NB4 (cell line): ENCODE measurements at regions not wholly inside any gene's neighbourhood (a gene's known extent, or its start where the extent isn't known, plus 50 kb on each side); places are given as distances from the start of the nearest gene placed in this dataset.

Source experiments
- CTCF ChIP-seq: IDR thresholded peaks from one replicate; pipeline ENCODE4 v1.5.1; 2012; ENCODE audit warnings: low read depth, low read length
- MAX ChIP-seq: IDR thresholded peaks from 2 replicates; pipeline ENCODE4 v1.6.1; 2011; ENCODE audit warnings: low read depth, low read length

GRCh38 chr10:20616056-20616671 lies 280.9 kb downstream of the NEBL start:
- TF ChIP-seq MAX (no peak), CTCF (no peak)
